NCI-H2081 treated with DMSO at 0.1 percent for 48 hours (cell line): ENCODE measurements at regions not wholly inside any gene's neighbourhood (a gene's known extent, or its start where the extent isn't known, plus 50 kb on each side); places are given as distances from the start of the nearest gene placed in this dataset.

Source experiments
- DNase-seq: peaks from one replicate; lab custom pipeline; 2025; lab: John Stamatoyannopoulos, UW

GRCh38 chr13:23983671-23984070 is 86.4 kb upstream of the C1QTNF9B start:
- no peak for DNase-seq

- DNase-seq, result no peak
Measured at GRCh38 chr13:23984546-23984945, 87.2 kb upstream of the C1QTNF9B start.

GRCh38 chr13:23985060-23985459 is 87.8 kb upstream of the C1QTNF9B start:
- DNase-seq, result no peak

DNA sequence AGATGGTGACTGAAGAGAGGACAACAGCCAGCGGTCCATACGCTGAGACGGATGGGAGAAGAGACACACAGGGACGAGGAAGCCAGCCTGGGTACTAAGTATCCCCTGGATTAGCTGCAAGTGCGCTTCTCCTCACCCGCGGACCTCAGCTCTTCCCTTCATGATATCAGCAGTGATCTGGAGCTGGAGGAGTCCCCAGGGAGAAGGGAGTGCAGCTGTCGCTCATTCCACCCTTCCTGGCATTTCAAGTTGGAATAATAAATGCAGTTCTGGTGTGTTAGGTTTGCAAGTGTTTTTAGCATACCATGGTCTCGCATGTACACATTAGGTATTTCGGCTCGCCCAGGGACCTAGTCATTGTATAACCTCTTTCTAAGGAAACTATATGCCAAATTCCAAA is 88.5 kb upstream of the C1QTNF9B start:
- DNase-seq, result no peak

GRCh38 chr13:23986619-23987018 is 89.3 kb upstream of the C1QTNF9B start:
- DNase-seq, result no peak

DNA sequence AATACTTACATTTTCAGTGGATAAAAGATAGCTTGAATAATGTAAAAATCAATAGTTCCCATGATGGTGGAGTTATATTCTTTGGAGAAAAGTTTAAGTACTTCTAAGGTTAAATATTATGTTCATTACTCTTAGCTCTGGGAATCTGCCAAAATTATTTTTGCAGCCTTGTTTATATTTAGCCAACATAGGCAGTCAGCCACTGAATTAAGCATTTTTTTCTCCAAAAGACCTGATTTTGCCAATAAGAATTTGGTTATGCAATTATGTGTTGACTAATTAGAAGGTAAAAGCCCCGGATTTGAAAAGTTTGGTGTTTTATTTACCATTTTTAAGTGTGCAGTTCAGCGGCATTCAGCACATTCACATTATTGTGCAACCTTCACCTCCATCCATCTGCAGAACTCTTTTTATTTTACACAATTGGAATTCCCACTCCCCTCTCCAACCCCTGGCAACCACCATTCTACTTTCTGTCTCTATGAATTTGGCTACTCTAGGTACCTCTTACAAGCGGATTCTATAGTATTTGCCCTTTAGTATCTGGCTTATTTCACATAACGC is 90.1 kb upstream of the C1QTNF9B start:
- no peak for DNase-seq

- no peak for DNase-seq
Measured at GRCh38 chr13:23988546-23989122, 91.3 kb upstream of the C1QTNF9B start.

GRCh38 chr13:23990455-23990854 is 93.2 kb upstream of the C1QTNF9B start:
- no peak for DNase-seq

- no peak for DNase-seq
Measured at GRCh38 chr13:23991119-23991518, 93.8 kb upstream of the C1QTNF9B start.

DNA sequence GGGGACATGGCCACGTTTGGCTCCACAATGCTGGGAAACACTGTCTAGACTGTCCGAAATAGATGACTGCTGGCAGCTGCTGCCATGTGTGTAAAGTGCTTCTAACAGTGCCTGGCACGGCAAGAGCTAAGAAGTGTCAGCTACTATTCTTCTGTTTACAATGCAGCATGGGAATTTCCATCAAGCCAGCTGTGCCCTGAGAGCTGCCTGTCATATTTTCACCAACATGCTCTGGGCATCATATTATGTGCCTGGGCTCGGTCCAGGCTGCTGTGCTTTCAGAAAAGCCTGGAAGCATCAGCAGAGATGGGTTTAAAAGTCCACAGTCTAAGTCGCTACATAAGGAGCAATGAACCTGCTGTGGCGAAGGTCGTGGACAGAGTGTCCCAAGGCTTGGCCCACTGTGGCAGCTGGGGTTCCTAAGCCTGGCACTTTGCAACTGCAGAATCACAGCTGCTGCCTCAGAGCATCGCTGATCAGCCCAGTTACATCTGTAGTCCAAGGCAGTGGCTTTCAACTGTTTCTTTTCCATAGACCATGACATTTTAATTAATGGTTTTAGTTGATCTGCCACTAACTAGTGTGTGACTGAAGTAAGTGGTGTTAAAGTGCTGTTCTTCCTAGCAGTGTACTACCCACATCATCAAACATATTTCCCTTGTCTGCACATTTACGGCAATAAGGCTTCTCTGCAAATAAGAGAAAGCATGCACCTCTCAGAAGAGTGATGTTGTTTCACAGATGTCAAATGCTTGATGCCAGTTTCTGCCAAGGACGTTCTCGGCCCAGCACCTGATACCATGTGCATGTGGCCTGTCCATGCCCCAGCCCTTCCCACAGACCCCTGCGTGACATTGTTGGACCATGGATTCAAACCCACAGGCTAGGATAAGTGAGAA is 95.7 kb upstream of the C1QTNF9B start:
- DNase-seq, result no peak

- DNase-seq, result no peak
Measured at GRCh38 chr13:23993680-23993985, 96.3 kb upstream of the C1QTNF9B start.

DNA sequence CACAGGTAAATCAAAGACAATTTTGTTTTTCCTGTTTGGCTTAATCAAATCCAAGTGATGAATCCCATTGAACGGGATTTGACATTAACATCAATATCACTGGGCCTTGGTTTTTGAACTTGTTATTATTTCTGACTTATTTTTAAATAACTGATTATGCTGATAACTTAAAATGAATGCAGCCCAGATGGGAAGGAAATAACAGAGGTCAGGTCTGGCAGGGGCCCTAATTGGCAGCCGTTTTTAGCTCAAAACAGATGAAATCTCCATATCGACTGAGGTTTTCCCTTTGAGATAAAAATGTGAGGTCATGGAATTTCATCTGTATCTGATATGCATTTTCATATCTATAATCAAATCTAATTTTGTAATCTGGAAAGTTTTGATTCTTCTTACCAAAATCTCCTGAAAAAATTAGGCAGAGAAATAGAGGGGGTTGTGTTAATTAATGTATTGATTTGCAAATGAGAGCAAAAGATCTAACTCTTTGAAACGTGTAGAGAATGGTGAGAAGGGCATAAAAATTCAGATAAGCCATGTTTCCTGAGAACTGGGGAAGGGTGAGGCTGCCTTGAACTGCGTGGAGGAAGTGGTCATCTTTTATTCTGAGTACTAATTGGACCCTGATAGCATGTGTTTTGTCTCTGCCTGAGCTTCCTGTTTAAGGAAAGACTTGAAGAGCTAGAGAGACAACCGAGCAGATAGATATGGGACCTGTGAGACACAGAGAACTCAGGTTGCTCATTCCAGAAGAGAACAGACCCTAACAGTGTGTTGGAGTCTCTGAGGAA is 98.2 kb upstream of the C1QTNF9B start:
- no peak for DNase-seq

DNA sequence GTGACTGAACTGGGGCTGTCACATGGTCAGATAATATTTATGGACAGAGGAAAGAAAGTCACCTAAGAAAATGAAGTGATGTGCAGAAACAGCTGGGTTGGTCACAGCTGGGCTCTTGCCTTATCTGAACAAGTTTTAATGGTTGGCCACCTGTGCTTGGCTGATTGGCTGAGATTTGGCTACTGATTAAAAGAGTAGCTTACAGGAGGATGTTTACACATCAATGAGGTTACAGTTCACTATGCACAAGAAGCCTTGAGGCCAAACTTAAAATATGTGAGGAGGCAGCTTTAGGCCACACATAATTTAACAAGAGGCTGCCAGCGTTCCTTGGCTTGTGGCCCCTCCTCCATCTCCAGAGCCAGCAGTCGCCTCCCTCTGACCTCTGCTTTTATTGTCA is 99.2 kb upstream of the C1QTNF9B start:
- no peak for DNase-seq

DNA sequence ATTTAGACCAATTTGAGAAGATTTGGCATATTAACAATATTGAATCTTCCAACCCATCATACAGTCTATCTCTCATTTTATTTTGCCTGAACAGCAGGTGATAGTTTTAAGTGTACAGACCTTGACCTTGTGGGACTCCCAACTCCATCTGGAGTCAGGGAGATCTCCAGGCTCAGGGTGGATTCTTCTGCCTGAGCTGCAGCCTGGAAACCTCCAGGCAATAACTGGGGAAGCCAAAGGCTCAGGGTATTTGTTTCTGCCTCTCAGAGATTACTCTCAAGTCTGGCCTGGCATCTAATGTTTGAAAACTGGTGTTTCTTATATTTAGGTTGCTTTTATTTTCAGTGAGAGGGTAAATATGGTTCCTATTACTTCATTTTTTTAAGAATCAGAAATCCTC is 102.1 kb upstream of the C1QTNF9B start:
- DNase-seq, result no peak

GRCh38 chr13:24002206-24002815 is 105.0 kb upstream of the C1QTNF9B start:
- DNase-seq, result no peak

DNA sequence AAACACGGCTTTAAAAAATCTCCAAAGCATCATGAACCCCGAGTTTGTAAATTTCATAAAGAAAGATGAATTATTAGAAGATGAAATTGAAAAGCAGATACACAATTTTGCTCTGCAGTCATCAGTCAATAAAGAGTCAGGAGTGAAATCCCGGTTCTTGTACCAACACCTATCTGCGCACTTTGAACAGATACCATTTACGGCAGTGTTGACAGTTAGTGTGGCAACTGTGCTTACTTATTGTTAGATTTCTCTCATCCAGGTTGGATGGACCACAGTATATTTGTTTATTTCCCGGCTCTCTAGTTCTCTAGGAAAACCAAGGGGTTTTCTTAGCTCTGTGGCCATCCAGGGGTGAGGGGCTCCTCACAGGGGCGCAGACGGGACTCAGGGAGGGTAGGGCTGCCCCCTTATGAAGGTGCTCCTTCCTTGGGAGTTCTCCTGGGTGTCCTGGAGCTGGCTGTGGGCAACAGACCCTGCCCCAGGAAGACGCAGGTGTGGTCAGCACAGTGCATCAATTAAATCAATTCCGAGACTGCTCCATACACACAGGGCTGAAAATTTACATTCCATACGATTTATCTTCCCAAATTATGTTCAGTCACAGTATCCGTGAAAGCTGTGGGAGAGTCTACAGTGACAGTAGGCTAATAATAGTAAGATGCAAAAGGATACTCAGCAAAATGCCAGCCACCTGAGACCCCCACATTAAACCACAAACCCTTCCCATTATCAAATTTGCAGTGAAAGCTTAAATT is 107.0 kb upstream of the C1QTNF9B start:
- DNase-seq, result no peak

GRCh38 chr13:24004971-24005370 is 107.7 kb upstream of the C1QTNF9B start:
- no peak for DNase-seq

GRCh38 chr13:24005755-24006281 is 108.5 kb upstream of the C1QTNF9B start:
- DNase-seq, result no peak

DNA sequence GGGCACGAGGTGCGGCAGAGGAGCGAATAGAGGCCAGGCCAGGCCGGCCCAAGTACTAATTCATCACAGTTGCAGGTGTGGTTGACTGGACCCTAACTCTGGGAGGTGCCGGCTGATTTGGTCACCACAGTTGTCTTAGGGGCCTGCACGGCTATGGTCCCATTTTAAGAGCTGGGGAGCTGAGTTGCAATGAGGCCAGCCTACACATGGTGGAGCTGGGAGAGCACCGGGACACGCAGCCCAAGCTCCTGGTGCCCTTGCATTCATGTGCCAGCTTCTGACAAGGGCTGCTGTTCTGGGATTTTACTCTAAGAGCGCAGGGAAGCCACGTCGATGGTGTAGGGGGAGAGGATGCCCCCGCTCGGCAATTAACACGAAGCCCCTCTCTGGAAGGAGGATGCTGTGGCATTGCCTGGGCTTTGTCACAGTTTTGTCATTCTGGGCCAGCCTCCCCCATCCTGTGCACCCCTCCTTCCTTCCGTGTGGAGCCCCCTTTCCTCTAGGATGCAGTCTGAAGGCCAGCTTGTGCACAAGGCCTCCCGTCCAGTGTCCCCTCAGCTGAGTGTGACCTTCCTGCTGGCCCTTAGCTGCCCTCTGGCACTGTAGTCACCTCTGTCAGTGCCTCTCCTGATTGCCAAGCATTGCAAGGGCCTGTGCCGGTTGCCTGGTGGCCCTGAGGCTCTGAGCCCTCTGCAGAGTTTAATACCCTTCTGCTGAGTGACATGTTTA is 109.4 kb upstream of the C1QTNF9B start:
- DNase-seq, result no peak

GRCh38 chr13:24007979-24008620 is 110.8 kb upstream of the C1QTNF9B start:
- DNase-seq, result no peak
